B cell (primary cell): ENCODE measurements at regions not wholly inside any gene's neighbourhood (a gene's known extent, or its start where the extent isn't known, plus 50 kb on each side); places are given as distances from the start of the nearest gene placed in this dataset.

ENCODE experiments used
- EZH2 ChIP-seq: IDR thresholded peaks from 2 replicates; pipeline ENCODE4 v1.6.1; 2012; ENCODE audit warnings: borderline replicate concordance, low read depth, mild to moderate bottlenecking, moderate library complexity, low read length; ENCODE audit not compliant: insufficient read depth, poor library complexity, severe bottlenecking
- TF ChIP-seq, protein P1 (sequence below): fragments of 200-600 bp; IDR thresholded peaks from one replicate; pipeline ENCODE4 v1.8.0; 2022; ENCODE audit warnings: antibody characterized with exemption, mild to moderate bottlenecking

DNA sequence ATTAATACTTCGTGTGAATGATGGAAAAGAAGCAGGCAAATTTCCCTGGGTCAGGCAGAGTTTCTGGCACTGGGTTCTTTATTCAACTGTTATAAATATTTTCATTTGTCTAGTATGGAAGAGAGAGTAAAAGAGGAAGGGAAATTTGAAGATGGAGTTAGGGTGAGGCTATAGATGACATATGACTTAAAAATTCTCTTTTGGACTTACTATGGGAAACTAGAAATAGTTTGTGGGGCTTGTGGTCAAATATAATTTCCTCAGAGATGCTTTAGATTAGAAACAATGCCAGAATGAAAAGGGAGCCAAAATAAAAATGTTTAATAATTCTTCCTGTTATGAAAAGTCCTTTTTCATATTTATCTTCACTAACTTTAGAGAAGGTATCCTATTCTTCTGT is 103.2 kb downstream of the GC start:
- TF ChIP-seq, protein P1, sequence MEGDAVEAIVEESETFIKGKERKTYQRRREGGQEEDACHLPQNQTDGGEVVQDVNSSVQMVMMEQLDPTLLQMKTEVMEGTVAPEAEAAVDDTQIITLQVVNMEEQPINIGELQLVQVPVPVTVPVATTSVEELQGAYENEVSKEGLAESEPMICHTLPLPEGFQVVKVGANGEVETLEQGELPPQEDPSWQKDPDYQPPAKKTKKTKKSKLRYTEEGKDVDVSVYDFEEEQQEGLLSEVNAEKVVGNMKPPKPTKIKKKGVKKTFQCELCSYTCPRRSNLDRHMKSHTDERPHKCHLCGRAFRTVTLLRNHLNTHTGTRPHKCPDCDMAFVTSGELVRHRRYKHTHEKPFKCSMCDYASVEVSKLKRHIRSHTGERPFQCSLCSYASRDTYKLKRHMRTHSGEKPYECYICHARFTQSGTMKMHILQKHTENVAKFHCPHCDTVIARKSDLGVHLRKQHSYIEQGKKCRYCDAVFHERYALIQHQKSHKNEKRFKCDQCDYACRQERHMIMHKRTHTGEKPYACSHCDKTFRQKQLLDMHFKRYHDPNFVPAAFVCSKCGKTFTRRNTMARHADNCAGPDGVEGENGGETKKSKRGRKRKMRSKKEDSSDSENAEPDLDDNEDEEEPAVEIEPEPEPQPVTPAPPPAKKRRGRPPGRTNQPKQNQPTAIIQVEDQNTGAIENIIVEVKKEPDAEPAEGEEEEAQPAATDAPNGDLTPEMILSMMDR, result no peak
- no peak for TF ChIP-seq EZH2
